Fibroblast of skin of right quadriceps (primary cell): ENCODE measurements at regions not wholly inside any gene's neighbourhood (a gene's known extent, or its start where the extent isn't known, plus 50 kb on each side); places are given as distances from the start of the nearest gene placed in this dataset.

ENCODE experiments used
- DNase-seq: peaks from one replicate; pipeline ENCODE4 v3.0.0-alpha.2; 2013

- no peak for DNase-seq
These were observed 201.9 kb upstream of the PDE10A start for GRCh38 chr6:165864925-165865324.

GRCh38 chr6:165864218-165864617, 201.2 kb upstream of the PDE10A start:
- no peak for DNase-seq

GRCh38 chr6:165863801-165864200, 200.8 kb upstream of the PDE10A start:
- no peak for DNase-seq

- no peak for DNase-seq
These were observed 199.8 kb upstream of the PDE10A start for GRCh38 chr6:165862813-165863212.

- no peak for DNase-seq
These were observed 198.2 kb upstream of the PDE10A start for GRCh38 chr6:165861226-165861625.

- DNase-seq, result no peak
These were observed 195.5 kb upstream of the PDE10A start for GRCh38 chr6:165858586-165858985.

- DNase-seq, result no peak
These were observed 192.8 kb upstream of the PDE10A start for GRCh38 chr6:165855856-165856255.

GRCh38 chr6:165854863-165855593, 192.0 kb upstream of the PDE10A start:
- DNase-seq, result no peak

DNA sequence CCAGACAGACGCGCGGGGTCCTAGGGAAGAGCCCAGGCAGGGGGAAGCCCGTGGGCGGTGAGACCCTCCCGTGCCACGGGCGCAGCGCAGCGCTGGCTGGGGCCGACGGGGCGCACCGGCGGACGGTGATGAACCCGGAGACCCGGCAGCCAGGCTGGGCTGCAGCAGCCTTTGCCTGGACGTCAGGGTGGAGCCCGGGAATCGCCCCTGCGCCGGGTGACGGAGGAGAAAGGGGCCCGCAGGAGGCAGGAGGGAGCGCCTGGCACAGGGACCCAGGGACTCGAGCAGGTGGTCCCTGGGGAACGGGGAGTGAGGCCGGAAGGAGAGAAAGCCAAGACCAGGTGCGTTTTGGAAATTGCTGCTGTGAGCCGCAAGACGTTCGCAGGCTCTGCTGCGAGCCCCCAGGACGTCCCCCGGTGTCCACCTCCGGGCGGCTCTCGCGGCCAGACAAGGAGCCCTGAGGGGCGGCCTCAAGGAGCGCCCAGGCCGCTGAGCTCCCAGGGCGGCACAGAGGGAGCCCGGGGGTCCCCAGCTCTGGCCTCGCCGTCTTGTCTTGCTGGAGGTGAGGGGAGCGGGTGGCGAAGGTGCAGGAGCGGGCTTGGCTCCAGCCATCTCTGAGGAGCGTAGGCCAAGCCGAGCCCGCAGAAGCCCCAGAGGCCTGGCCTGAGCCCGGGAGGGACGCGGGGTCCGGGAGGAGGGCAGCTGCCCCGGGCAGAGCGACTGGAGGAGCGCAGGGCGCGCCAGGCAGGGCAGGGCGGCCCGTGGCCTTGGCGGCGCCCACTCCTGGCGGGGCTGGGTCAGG, 191.2 kb upstream of the PDE10A start:
- no peak for DNase-seq

GRCh38 chr6:165852676-165853075, 189.6 kb upstream of the PDE10A start:
- DNase-seq, result no peak

GRCh38 chr6:165850434-165851019, 187.5 kb upstream of the PDE10A start:
- DNase-seq, result peak; percentile 40

GRCh38 chr6:165849534-165850430, 186.7 kb upstream of the PDE10A start:
- no peak for DNase-seq

GRCh38 chr6:165848086-165848426, 185.0 kb upstream of the PDE10A start:
- DNase-seq, result no peak

- no peak for DNase-seq
These were observed 184.5 kb upstream of the PDE10A start for GRCh38 chr6:165847407-165848085.

GRCh38 chr6:165846123-165846966, 183.3 kb upstream of the PDE10A start:
- no peak for DNase-seq

GRCh38 chr6:165845493-165845892, 182.5 kb upstream of the PDE10A start:
- peak; percentile 49 for DNase-seq

DNA sequence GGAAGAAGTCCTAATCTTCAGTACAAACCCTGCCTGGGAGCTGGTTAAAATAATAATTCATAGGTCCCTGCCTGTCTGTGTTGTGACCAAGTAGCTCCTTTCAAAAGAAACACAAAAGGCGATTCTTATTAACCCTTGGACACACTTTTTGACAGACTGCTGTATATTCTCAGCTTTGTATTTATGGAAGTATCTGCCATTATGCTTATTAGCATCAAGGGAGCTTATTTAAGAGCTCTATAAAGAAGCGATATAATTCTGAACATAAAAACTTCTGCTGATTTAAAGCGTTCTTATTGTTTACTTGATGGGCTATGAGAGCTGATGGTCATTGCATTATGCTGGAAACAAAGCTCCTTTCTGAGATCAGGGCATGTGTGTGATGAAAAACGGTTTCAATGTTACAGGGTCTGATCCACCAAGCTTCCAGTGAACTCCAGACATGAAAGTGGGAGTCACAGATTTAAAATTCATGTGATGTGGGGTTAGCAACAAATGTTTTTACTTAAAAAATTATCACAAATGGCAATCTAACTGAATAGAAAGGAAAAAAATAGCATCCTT, 181.8 kb upstream of the PDE10A start:
- DNase-seq, result no peak

DNA sequence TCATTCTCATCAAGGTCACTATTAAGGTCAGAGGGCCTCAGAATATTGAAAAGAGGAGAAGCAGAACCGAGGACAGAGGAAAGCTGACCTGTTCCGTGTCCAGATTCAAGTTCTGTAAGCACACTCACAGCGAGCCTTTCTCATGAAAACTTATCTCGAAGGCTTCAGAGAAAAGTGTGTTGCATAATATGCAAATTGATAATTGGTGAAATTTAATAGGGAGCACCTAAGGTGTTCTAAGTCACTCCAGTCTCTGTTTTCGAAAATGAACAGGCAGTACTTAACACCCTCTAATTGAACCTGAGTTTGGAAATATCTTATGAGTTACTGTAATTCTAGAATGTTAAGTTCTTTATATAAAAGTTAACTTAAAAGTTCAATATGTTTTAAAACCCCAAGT, 181.2 kb upstream of the PDE10A start:
- DNase-seq, result no peak

DNA sequence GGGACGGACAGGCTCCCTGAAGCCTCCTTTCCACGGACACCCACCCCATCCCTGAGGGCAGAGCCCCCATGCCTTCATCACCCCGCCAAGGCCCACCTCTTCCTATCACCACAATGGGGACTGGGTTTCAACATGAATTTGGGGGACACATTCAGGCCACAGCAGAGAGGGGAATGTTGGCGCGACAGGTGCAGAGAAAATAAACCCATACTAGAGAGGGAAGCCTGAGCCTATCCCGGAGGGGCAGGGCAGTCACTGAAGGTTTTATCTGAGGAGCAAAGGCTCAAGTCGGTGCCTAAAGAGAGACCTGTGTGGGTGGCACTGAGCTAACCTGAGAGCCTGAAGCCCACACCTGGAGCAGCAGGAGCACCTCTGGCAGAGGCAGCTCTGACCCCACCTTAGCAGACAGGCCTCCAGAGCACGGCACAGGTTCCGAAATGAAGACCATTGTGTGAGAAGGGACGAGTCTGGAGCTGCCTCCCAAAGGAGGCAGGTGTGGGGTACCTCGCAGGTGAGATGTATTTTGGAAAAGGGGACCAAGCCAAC, 180.6 kb upstream of the PDE10A start:
- DNase-seq, result no peak

DNA sequence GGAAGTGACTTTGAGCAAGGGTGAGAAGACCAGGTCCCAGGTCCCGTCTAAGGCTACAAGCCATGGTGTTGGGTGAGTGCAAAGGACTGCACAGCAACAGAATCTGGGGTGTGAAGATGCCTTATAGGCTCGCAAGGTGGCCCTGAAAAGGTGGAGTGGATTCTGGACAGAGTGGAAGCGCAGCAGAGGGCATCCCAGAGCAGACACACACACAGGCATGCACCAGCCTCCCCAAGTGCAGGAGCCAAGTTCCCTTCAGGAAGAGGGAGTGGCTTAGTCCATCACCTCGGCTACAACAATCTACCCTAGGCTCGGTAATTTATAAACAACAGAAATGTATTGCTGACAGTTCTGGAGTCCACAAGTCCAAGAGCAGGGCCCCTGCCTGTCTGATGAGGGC, 180.1 kb upstream of the PDE10A start:
- DNase-seq, result no peak
